ENCODE measurements at regions not wholly inside any gene's neighbourhood (a gene's known extent, or its start where the extent isn't known, plus 50 kb on each side); places are given as distances from the start of the nearest gene placed in this dataset.

GRCh38 chr3:106728315-106729098, 648.7 kb upstream of the CCDC54 start:
- no peak for DNase-seq

GRCh38 chr3:106729481-106729880, 647.8 kb upstream of the CCDC54 start:
- DNase-seq, result no peak

DNA sequence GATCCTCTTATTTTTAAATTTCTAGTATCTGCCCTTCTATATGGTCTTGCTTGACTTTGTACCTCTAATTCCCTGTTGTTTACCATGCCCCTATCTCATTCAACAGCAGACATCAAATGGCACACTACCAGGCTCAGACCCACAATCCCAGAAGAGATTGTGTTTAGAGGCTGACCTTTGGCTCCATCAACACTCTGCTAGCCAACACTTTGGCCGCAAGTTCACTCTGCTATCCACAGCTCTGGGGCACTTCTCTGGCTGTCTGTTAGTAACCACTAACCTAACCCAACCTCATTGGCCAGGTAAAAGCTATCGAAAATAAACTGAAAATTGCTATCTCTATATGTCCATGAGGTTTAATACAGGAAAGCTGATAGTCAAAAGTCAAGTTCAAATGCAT, 646.0 kb upstream of the CCDC54 start:
- no peak for DNase-seq

GRCh38 chr3:106734712-106735111, 642.5 kb upstream of the CCDC54 start:
- no peak for DNase-seq

- DNase-seq, result no peak
These were observed 640.0 kb upstream of the CCDC54 start for GRCh38 chr3:106737265-106737664.

DNA sequence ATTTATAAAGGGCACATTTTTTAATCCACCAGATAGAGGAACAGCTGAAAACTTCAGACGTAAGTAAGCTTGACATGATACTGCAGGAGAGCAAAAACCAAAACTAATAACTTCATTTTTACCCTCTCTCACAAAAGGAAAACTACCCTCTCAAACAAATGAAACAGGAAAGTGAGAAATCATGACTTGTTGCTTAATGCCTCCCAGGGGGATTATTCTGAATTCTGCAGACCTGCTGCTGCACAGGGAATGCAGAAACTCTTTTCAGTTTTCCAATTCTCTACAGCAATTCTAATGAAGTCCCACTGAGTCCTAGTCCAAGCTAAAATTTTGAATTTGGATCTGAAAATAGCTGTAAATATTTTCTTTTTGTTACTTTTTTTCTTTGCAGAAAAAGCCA, 637.1 kb upstream of the CCDC54 start:
- no peak for DNase-seq

GRCh38 chr3:106745344-106746168, 631.7 kb upstream of the CCDC54 start:
- no peak for DNase-seq

GRCh38 chr3:106746286-106746685, 631.0 kb upstream of the CCDC54 start:
- no peak for DNase-seq

DNA sequence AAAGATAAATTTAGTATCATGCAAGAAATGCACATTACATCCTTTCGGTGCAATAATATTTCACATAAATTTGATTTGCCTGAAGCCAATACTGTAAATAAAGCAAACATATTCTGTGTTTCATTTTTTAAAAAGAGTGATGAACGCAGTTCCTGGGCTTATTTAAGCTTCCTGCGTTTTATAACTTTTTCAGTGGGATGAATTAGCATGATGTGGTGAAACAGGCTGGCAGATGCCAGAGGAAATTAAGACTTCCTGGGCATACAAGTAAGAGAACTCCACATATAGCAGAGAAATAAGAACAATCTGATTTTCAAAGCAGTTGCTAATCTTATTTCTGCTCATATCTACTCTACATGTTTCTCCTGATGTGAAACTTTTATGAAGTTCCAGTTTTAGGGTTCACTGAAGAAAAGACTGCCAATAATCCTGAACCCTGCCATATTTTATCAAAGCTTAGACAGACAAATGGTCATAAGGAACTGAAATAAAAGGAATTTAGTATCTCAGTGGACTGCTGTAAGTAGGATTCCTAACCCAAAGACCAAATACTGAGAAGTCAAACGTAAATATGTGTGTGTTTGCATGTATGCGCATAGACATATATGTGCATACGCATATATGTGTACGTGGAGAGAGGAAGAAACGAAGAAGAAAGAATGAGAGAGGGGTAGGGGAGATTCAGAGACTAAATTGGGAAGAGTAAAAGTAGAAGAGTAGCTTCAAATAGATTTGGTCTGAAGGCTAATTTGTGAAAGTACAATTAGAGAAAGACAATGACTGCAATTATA, 628.6 kb upstream of the CCDC54 start:
- DNase-seq, result no peak

DNA sequence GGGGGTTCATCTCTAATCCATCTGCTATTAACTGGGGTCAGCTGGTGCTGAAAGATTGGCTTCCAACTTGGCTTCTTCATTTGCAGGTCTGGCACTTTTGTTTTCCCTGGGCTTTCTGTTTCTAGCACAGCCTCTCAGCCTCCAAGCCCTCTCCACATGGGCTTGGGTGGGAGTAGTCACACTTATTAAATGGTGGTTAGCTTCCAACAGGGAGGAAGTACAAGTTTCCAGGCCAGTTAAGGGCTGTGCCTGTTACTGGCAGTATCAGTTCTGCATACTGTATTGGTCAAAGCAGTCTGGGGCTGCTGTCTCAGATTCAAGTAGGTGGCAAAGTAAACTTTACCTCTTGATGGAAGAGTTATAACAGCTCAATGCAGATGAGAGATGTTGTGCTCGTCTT, 627.1 kb upstream of the CCDC54 start:
- DNase-seq, result no peak

DNA sequence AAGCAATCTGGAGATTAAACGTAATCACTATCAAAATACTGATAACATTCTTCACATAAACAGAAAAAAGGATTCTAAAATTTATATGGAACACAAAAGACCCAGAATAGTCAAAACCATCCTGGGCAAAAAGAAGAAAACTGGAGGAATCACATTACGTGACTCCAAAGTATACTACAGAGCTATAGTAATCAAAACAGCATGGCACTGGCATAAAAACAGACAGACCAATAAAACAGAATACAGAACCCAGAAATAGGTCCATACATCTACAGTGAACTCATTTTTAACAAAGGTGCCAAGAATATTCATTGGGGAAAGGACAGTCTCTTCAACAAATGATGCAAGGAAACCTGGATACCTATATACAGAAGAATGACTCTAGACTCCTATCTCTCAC, 621.9 kb upstream of the CCDC54 start:
- no peak for DNase-seq

- DNase-seq, result no peak
These were observed 620.3 kb upstream of the CCDC54 start for GRCh38 chr3:106756901-106757300.

- DNase-seq, result no peak
These were observed 618.8 kb upstream of the CCDC54 start for GRCh38 chr3:106758459-106758858.

DNA sequence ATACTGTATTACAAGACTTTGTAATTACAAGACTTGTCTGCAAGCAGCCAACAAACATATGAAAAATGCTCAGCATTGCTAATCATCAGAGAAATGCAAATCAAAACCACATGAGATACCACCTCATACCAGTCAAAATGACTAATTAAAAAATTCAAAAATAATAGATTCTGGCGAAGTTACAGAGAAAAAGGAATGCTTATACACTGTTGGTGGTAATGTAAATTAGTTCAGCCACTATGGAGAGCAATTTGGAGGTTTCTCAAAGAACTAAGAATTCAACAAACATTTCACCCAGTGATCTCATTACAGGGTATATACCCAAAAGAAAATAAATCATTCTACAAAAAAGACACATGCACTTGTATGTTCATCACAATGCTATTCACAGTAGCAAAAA, 617.5 kb upstream of the CCDC54 start:
- no peak for DNase-seq

- no peak for DNase-seq
These were observed 611.9 kb upstream of the CCDC54 start for GRCh38 chr3:106765342-106765741.

- no peak for DNase-seq
These were observed 608.2 kb upstream of the CCDC54 start for GRCh38 chr3:106768941-106769480.

DNA sequence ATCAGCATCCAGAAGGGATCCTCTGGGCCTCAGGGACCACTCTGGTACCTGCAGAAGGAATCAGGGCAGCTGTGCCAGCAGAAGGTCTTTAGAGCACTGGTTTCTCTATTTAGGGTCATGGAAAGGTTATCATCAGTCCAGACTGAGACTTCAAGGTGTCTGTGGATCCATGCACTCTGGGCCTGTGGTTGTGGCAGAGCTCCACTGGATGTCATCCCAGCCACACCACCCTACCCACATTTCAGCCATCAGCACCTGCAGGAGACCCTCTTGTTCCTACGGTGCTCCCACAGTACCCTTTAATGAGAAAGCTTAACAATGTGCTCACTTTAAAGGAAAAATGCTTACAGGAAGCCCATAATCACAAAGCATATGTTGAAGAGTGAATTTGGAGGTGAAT, 603.4 kb upstream of the CCDC54 start:
- DNase-seq, result no peak

GRCh38 chr3:106783231-106783630, 594.0 kb upstream of the CCDC54 start:
- no peak for DNase-seq

- no peak for DNase-seq
These were observed 588.0 kb upstream of the CCDC54 start for GRCh38 chr3:106789276-106789675.

- DNase-seq, result no peak
These were observed 584.5 kb upstream of the CCDC54 start for GRCh38 chr3:106792716-106793115.

- no peak for DNase-seq
These were observed 582.8 kb upstream of the CCDC54 start for GRCh38 chr3:106794442-106794841.

DNA sequence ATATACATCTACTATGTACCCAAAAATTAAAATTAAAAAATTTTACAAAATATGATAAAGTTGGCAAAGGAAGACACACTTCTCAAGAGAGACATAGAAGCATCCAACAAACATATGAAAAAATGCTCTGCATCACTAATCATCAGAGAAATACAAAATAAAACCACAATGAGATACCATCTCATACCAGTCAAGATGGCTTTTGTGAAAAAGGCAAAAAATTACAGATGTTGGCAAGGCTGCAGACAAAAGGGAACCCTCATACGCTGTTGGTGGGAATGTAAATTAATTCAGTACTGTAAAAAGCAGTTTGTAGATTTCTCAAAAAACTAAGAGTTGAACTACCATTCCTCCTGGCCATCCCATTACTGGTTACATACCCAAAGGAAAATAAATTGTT, 581.7 kb upstream of the CCDC54 start:
- DNase-seq, result no peak

DNA sequence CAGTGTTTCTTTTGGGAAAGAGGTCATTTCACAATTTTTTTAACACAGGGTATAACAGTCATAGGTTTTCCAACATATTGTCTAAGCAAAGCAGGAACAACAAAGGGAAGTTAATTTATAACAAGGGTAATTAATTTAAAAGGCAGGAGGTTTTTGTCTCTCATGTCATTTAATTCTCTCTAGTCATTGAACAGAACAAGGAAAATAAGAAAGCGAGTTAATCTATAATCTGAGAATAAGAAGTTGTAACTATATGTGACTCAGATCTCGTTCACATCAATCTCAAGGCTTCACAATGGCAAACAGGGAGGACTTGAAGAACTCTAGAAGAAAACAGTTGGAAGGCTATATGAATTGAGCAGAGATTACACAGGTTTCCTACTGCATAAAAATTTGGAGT, 579.8 kb upstream of the CCDC54 start:
- DNase-seq, result no peak

All from CD4-positive, alpha-beta T cell treated with Interferon alpha-2 for 1 hour (primary cell).